ENCODE measurements at regions not wholly inside any gene's neighbourhood (a gene's known extent, or its start where the extent isn't known, plus 50 kb on each side); places are given as distances from the start of the nearest gene placed in this dataset.

GRCh38 chrX:23540532-23540931 is 126.8 kb upstream of the PRDX4 start:
- Histone ChIP-seq H3K4me2 (ENCODE audit: control insufficient read depth, insufficient read depth) (no peak overlapping the region), H3K27me3 (replicated peaks in 1 of 2; ENCODE audit: control insufficient read depth in 2 of 2, insufficient read depth in 2 of 2, low read length in 1 of 2) (no peaks in the 10 kb centered on the region), H2AFZ (ENCODE audit: control insufficient read depth, low read depth, low read length) (no peak overlapping the region), H3K79me2 (ENCODE audit: control insufficient read depth, insufficient read depth, low read length) (no peaks in the 10 kb centered on the region), H3K4me1 (ENCODE audit: control insufficient read depth, insufficient read depth, low read length) (no peaks in the 10 kb centered on the region), H3K36me3 (ENCODE audit: control insufficient read depth in 2 of 2, insufficient read depth in 2 of 2, low read length in 1 of 2) (no peaks in the 10 kb centered on the region), H4K20me1 (ENCODE audit: control insufficient read depth, insufficient read depth) (no peaks in the 10 kb centered on the region), H3K27ac (ENCODE audit: control insufficient read depth, insufficient read depth) (no peak overlapping the region), H3K4me3 (no peak overlapping the region), H3K9me3 (replicated peaks; ENCODE audit: control insufficient read depth, insufficient read depth, low read length) (no peaks in the 10 kb centered on the region), H3K9ac (ENCODE audit: control insufficient read depth, insufficient read depth, low read length) (no peak overlapping the region)
- DNase-seq (ENCODE audit: low read depth, low spot score) (no peak), ATAC-seq (no peak), FAIRE-seq (no peak)
- BruUV-seq (replicated peaks) = no TSS peak
- intact Hi-C loops (cut with micrococcal nuclease; ENCODE audit: unreplicated experiment) = no loop called here
- in situ Hi-C loops (cut with MboI) = no loop called here
- TF ChIP-seq ETV6 (conservative IDR thresholded peaks at IDR 0.05 in 1 of 2, IDR thresholded peaks at IDR 0.05 in 1 of 2; ENCODE audit: borderline replicate concordance in 1 of 2, low read depth in 1 of 2) = no peak
- TF ChIP-seq DPF2 (IDR thresholded peaks at IDR 0.05) = no peak
- no peak for TF ChIP-seq TAF1 (IDR thresholded peaks at IDR 0.05; ENCODE audit: borderline replicate concordance, low read depth, low read length)
- no peak for TF ChIP-seq CHD1 (IDR thresholded peaks at IDR 0.05; ENCODE audit: low read depth, low read length)
- no peak for TF ChIP-seq BCL3 (IDR thresholded peaks at IDR 0.05; ENCODE audit: borderline replicate concordance, insufficient read depth, low read depth, low read length, poor library complexity, severe bottlenecking)
- no peak for TF ChIP-seq POU2F2 (IDR thresholded peaks at IDR 0.05; ENCODE audit: borderline replicate concordance, low read depth, low read length)
- TF ChIP-seq MTA2 (IDR thresholded peaks at IDR 0.05; ENCODE audit: low read depth) = no peak
- TF ChIP-seq HDAC2 (IDR thresholded peaks at IDR 0.05) = no peak
- RAD21 ChIA-PET (ENCODE audit: unreplicated experiment) = no interaction called here
- POLR2A ChIA-PET = no interaction called here
- SMC1A ChIA-PET (ENCODE audit: uncharacterized antibody, unreplicated experiment) = no interaction called here
- 43% methylated on average over 8 of the region's 9 CpGs for WGBS (ENCODE audit: insufficient coverage, insufficient replicate concordance, low lambda C conversion rate, missing lambda C conversion rate)
- CTCF ChIA-PET = no interaction called here
